Memory B cell (primary cell): ENCODE measurements at regions not wholly inside any gene's neighbourhood (a gene's known extent, or its start where the extent isn't known, plus 50 kb on each side); places are given as distances from the start of the nearest gene placed in this dataset.

Experiments used
- ATAC-seq: fragments of 150-1000 bp; cut with Tn5 transposase; 2 replicates; pipeline ENCODE4 v1.10.0; 2021; ENCODE audit warnings: low read depth, mild to moderate bottlenecking, moderate library complexity
- DNase-seq, 2 donors: peaks; one replicate each; pipeline ENCODE4 v3.0.0; 2022; ENCODE audit warnings: low spot score in 2 of 2
- H3K27ac Mint-ChIP-seq: one replicate; pipeline ENCODE4 v1.8.0; 2022; ENCODE audit warnings: mild to moderate bottlenecking, moderate library complexity, mixed read lengths
- H3K27me3 Mint-ChIP-seq: one replicate; pipeline ENCODE4 v1.8.0; 2022; ENCODE audit warnings: mixed read lengths
- H3K36me3 Mint-ChIP-seq: one replicate; pipeline ENCODE4 v1.8.0; 2022; ENCODE audit warnings: mild to moderate bottlenecking, mixed read lengths
- H3K4me1 Mint-ChIP-seq: one replicate; pipeline ENCODE4 v1.8.0; 2022; ENCODE audit warnings: mixed read lengths
- H3K4me3 Mint-ChIP-seq: one replicate; pipeline ENCODE4 v1.8.0; 2022; ENCODE audit warnings: mild to moderate bottlenecking, moderate library complexity, mixed read lengths
- H3K9me3 Mint-ChIP-seq: one replicate; pipeline ENCODE4 v1.8.0; 2022; ENCODE audit warnings: mixed read lengths

GRCh38 chrX:10104958-10105658 is 51.7 kb upstream of the CLCN4 start:
- peak overlapping the region; percentile 24 for H3K4me3 Mint-ChIP-seq
- ATAC-seq (peak; percentile 29), DNase-seq (no peak)
- peaks cover 33% of the 10 kb centered on the region for H3K4me1 Mint-ChIP-seq
- no peaks in the 10 kb centered on the region for H3K9me3 Mint-ChIP-seq
- H3K27me3 Mint-ChIP-seq, result no peaks in the 10 kb centered on the region
- H3K27ac Mint-ChIP-seq, result peak overlapping the region; percentile 91
- H3K36me3 Mint-ChIP-seq, result peaks cover 17% of the 10 kb centered on the region

GRCh38 chrX:10106806-10107205 is 50.0 kb upstream of the CLCN4 start:
- peak; percentile 30 for ATAC-seq

More at GRCh38 chrX:10106806-10107205, 50.0 kb upstream of the CLCN4 start:
- Mint-ChIP-seq H3K36me3 (peaks cover 12% of the 10 kb centered on the region), H3K4me1 (peaks cover 38% of the 10 kb centered on the region), H3K9me3 (no peaks in the 10 kb centered on the region), H3K27me3 (no peaks in the 10 kb centered on the region), H3K4me3 (peak overlapping the region; percentile 46), H3K27ac (peak overlapping the region; percentile 89)
- DNase-seq, result peak in 1 of 2 donors; percentile 23
